Panc1 (cell line): ENCODE measurements at regions not wholly inside any gene's neighbourhood (a gene's known extent, or its start where the extent isn't known, plus 50 kb on each side); places are given as distances from the start of the nearest gene placed in this dataset.

Experiments
- ATAC-seq: fragments of 200-7000 bp; cut with Tn5 transposase; 2 replicates; pipeline ENCODE4 v1.9.1; 2020; ENCODE audit warnings: mild to moderate bottlenecking, moderate library complexity
- BruUV-seq: library from RNA; stranded (reverse); fragments of 400-500 nt; replicated peaks from 2 replicates; lab custom pipeline; 2021; lab: Mats Ljungman, UMichigan
- CTCF ChIA-PET: fragments of 300-600 bp; sonication (Branson Sonifier 250); formaldehyde crosslinking; loops from one replicate; lab custom pipeline; 2022; ENCODE audit warnings: antibody characterized with exemption; lab: Charles Lee
- POLR2A ChIA-PET: fragments of 300-600 bp; sonication (Branson Sonifier 250); formaldehyde crosslinking; loops from one replicate; lab custom pipeline; 2022; ENCODE audit warnings: antibody characterized with exemption; lab: Charles Lee
- DNase-seq: peaks from one replicate; pipeline ENCODE4 v3.0.0-alpha.2; 2010; ENCODE audit warnings: low read depth, low spot score
- H3K27ac ChIP-seq: 2 replicates; pipeline ENCODE4 v1.5.1; 2011; ENCODE audit warnings: mild to moderate bottlenecking, low read length, inconsistent platforms
- H3K27me3 ChIP-seq: fragments of 200-500 bp; sonication (Bioruptor generic); 2 replicates; pipeline ENCODE4 v1.6.0; 2014; ENCODE audit warnings: low read length, inconsistent platforms; ENCODE audit not compliant: control insufficient read depth, insufficient read depth
- H3K36me3 ChIP-seq: fragments of 200-500 bp; sonication (Bioruptor generic); 2 replicates; pipeline ENCODE4 v1.5.1; 2014; ENCODE audit warnings: inconsistent platforms, mild to moderate bottlenecking, low read length, moderate library complexity; ENCODE audit not compliant: control insufficient read depth, insufficient read depth
- H3K4me1 ChIP-seq: 2 replicates; pipeline ENCODE4 v1.5.1; 2011; ENCODE audit warnings: inconsistent platforms, mild to moderate bottlenecking, low read length, moderate library complexity; ENCODE audit not compliant: control insufficient read depth, insufficient read depth
- H3K4me3 ChIP-seq, 2 experiments: 2 replicates each; pipeline ENCODE4 v1.5.1; 2011 to 2012; ENCODE audit warnings: low read depth in 2 of 2, low read length in 2 of 2, mild to moderate bottlenecking in 2 of 2, inconsistent platforms in 1 of 2, moderate library complexity in 1 of 2
- H3K9me3 ChIP-seq: fragments of 200-500 bp; sonication (Bioruptor generic); 2 replicates; pipeline ENCODE4 v1.5.1; 2014; ENCODE audit warnings: low read depth, mild to moderate bottlenecking, inconsistent platforms, low read length, moderate library complexity; ENCODE audit not compliant: control insufficient read depth, insufficient read depth
- POLR2AphosphoS5 ChIP-seq: IDR thresholded peaks from 2 replicates; pipeline ENCODE4 v1.6.1; 2012; ENCODE audit warnings: mild to moderate bottlenecking, low read depth, low read length, moderate library complexity
- SIN3A ChIP-seq: IDR thresholded peaks from 2 replicates; pipeline ENCODE4 v1.6.1; 2012; ENCODE audit warnings: low read depth, mild to moderate bottlenecking, low read length, moderate library complexity, borderline replicate concordance; ENCODE audit not compliant: insufficient read depth
- TCF7L2 ChIP-seq: IDR thresholded peaks from 2 replicates; pipeline ENCODE4 v1.6.1; 2011; ENCODE audit warnings: mild to moderate bottlenecking, low read depth, low read length, inconsistent platforms
- in situ Hi-C: cut with HindIII; loops from 2 replicates; pipeline ENCODE4 v1.10.0; 2016; ENCODE audit warnings: low sequenced_read_pairs, low pct_unique_long_range_greater_than_20kb
- intact Hi-C: fragments of 100-400 bp; cut with micrococcal nuclease; formaldehyde crosslinking; loops from one replicate; pipeline ENCODE4 v1.10.0; 2022; ENCODE audit not compliant: unreplicated experiment
- TF ChIP-seq, protein P1 (sequence below): fragments of 450-650 bp; IDR thresholded peaks from 2 replicates; pipeline ENCODE4 v1.5.1; 2017; ENCODE audit warnings: mild to moderate bottlenecking
- TF ChIP-seq, protein P2 (sequence below), 2 experiments: IDR thresholded peaks; 2 replicates each; pipeline ENCODE4 v1.6.1; 2011 to 2012; ENCODE audit warnings: low read depth in 2 of 2, control low read depth in 1 of 2, low read length in 1 of 2, mild to moderate bottlenecking in 1 of 2, moderate library complexity in 1 of 2; ENCODE audit not compliant: insufficient read depth in 1 of 2

DNA sequence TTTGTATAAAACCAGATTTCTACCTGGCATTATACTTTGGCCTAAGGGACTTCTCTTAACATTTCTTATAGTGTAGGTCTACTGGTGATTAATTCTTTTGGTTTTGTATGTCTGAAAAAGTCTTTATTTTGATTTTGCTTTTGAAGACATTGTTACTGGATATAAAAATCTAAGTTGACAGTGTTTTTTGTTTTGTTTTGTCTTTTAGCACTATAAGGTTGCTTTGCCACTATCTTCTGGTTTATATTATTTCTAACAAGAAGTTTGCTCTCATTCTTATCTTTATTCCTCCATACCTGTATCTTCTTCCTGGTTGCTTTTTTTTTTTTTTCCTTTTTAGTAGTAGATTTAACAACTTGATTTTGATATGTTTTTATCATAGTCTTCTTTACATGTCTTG, 76.0 kb downstream of the ING2 start:
- TF ChIP-seq, protein P1, sequence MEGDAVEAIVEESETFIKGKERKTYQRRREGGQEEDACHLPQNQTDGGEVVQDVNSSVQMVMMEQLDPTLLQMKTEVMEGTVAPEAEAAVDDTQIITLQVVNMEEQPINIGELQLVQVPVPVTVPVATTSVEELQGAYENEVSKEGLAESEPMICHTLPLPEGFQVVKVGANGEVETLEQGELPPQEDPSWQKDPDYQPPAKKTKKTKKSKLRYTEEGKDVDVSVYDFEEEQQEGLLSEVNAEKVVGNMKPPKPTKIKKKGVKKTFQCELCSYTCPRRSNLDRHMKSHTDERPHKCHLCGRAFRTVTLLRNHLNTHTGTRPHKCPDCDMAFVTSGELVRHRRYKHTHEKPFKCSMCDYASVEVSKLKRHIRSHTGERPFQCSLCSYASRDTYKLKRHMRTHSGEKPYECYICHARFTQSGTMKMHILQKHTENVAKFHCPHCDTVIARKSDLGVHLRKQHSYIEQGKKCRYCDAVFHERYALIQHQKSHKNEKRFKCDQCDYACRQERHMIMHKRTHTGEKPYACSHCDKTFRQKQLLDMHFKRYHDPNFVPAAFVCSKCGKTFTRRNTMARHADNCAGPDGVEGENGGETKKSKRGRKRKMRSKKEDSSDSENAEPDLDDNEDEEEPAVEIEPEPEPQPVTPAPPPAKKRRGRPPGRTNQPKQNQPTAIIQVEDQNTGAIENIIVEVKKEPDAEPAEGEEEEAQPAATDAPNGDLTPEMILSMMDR, result no peak
- TF ChIP-seq POLR2AphosphoS5, result no peak
- TF ChIP-seq SIN3A, result no peak
- TF ChIP-seq, protein P2, sequence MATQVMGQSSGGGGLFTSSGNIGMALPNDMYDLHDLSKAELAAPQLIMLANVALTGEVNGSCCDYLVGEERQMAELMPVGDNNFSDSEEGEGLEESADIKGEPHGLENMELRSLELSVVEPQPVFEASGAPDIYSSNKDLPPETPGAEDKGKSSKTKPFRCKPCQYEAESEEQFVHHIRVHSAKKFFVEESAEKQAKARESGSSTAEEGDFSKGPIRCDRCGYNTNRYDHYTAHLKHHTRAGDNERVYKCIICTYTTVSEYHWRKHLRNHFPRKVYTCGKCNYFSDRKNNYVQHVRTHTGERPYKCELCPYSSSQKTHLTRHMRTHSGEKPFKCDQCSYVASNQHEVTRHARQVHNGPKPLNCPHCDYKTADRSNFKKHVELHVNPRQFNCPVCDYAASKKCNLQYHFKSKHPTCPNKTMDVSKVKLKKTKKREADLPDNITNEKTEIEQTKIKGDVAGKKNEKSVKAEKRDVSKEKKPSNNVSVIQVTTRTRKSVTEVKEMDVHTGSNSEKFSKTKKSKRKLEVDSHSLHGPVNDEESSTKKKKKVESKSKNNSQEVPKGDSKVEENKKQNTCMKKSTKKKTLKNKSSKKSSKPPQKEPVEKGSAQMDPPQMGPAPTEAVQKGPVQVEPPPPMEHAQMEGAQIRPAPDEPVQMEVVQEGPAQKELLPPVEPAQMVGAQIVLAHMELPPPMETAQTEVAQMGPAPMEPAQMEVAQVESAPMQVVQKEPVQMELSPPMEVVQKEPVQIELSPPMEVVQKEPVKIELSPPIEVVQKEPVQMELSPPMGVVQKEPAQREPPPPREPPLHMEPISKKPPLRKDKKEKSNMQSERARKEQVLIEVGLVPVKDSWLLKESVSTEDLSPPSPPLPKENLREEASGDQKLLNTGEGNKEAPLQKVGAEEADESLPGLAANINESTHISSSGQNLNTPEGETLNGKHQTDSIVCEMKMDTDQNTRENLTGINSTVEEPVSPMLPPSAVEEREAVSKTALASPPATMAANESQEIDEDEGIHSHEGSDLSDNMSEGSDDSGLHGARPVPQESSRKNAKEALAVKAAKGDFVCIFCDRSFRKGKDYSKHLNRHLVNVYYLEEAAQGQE (IDR thresholded peaks at IDR 0.05; ENCODE audit: insufficient read depth in 1 of 2, low read depth in 2 of 2, low read length in 1 of 2), result no peak
- DNase-seq (no peak), ATAC-seq (no peak)
- Histone ChIP-seq H3K36me3 (no peaks in the 10 kb centered on the region), H3K4me1 (no peaks in the 10 kb centered on the region), H3K27ac (no peak overlapping the region), H3K27me3 (no peaks in the 10 kb centered on the region), H3K9me3 (no peaks in the 10 kb centered on the region), H3K4me3 (no peak overlapping the region)
- POLR2A ChIA-PET, result no interaction called here
- intact Hi-C loops (no loop called here), in situ Hi-C loops (no loop called here)
- CTCF ChIA-PET, result no interaction called here
- no TSS peak for BruUV-seq

DNA sequence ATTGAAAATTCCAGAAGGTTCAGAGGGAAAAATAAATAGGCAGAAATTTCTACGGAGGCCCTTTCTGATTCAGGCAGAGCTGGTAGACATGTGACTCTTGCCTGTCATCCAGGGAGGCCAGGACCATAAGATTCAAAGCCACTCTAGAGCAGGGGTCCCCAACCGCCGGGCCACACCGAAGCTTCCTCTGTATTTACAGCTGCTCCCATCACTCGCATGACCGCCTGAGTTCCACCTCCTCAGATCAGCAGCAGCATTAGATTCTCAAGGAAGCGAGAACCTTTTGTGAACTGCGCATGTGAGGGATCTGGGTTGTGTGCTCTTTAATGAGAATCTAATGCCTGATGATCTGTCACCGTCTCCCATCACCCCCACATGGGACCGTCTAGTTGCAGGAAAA, 72.2 kb downstream of the RWDD4 start:
- no peaks in the 10 kb centered on the region for H3K36me3 ChIP-seq
- TF ChIP-seq, protein P1, result no peak
- TF ChIP-seq, protein P2 (IDR thresholded peaks at IDR 0.05; ENCODE audit: insufficient read depth in 1 of 2, low read depth in 2 of 2, low read length in 1 of 2), result no peak
- TF ChIP-seq SIN3A, result no peak
- TF ChIP-seq POLR2AphosphoS5, result no peak
- TF ChIP-seq TCF7L2, result no peak
- DNase-seq, result no peak
- H3K27me3 ChIP-seq, result no peaks in the 10 kb centered on the region
- no peak overlapping the region for H3K27ac ChIP-seq
- no peak overlapping the region for H3K4me3 ChIP-seq
- ChIA-PET CTCF (no interaction called here), POLR2A (no interaction called here)
- in situ Hi-C loops, result no loop called here
- no peaks in the 10 kb centered on the region for H3K4me1 ChIP-seq
- intact Hi-C loops, result no loop called here
- no TSS peak for BruUV-seq
- no peak for ATAC-seq
- H3K9me3 ChIP-seq, result no peaks in the 10 kb centered on the region
